ENCODE measurements at regions not wholly inside any gene's neighbourhood (a gene's known extent, or its start where the extent isn't known, plus 50 kb on each side); places are given as distances from the start of the nearest gene placed in this dataset.

DNA sequence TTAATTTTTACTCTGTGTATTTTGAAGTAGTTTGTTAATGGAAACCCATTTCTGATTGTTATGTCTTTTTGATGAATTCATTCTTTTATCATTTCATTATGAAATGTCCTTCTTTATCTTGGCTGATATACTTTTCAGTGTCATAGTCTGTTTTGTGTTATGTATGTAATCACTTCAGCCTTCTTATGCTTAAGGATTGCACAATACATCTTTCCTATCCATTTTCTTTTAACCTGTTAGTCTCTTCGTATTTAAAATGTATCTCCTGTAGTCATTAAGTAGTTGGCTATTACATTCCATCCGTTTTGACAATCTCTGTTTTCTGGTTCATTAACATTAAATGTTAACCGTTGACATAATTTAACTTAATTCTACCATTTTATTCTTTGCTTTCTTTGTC is 344.6 kb upstream of the CTNND2 start:
- H3K27ac ChIP-seq: no peak overlapping the region
- H3K27me3 ChIP-seq (replicated peaks in 1 of 7): no peaks in the 10 kb centered on the region
- H3K4me1 ChIP-seq: no peaks in the 10 kb centered on the region
- no peak for TF ChIP-seq POLR2A (IDR thresholded peaks at IDR 0.05)
- TF ChIP-seq, protein P1, sequence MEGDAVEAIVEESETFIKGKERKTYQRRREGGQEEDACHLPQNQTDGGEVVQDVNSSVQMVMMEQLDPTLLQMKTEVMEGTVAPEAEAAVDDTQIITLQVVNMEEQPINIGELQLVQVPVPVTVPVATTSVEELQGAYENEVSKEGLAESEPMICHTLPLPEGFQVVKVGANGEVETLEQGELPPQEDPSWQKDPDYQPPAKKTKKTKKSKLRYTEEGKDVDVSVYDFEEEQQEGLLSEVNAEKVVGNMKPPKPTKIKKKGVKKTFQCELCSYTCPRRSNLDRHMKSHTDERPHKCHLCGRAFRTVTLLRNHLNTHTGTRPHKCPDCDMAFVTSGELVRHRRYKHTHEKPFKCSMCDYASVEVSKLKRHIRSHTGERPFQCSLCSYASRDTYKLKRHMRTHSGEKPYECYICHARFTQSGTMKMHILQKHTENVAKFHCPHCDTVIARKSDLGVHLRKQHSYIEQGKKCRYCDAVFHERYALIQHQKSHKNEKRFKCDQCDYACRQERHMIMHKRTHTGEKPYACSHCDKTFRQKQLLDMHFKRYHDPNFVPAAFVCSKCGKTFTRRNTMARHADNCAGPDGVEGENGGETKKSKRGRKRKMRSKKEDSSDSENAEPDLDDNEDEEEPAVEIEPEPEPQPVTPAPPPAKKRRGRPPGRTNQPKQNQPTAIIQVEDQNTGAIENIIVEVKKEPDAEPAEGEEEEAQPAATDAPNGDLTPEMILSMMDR (IDR thresholded peaks at IDR 0.05 in 8 of 11, conservative IDR thresholded peaks at IDR 0.05 in 3 of 11): no peak
- TF ChIP-seq POLR2AphosphoS5 (IDR thresholded peaks at IDR 0.05): no peak
- H3K36me3 ChIP-seq: no peaks in the 10 kb centered on the region
- intact Hi-C loops (cut with DNase I; ENCODE audit: low total_unique reads): no loop called here
- no peak for DNase-seq
- H3K9me3 ChIP-seq: peaks cover 0 to 16% (median 2%) of the 10 kb centered on the region in 8 donors
- WGBS, 5 donors: 73 to 89% (median 83%) methylated on average over 3 of the region's 3 CpGs
- H3K4me3 ChIP-seq: no peak overlapping the region

DNA sequence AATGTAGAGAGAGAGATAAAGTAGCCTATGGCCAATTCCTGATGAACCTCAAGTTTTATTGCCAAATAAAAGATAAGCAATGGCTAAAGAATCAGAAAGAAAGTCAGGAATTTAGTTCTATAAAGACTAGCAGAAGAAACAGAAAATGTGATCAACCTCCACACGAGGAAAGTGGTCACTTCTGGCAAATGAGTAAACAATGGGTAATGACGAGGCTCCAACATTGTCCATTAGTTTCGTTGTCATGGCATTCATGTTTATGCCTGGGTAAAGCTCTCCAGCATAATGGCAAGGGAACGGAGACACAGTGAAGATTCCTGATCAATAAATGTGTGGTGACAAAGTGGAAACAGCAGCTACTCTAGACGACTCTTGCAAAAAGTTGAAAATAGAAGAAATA is 341.8 kb upstream of the CTNND2 start:
- Histone ChIP-seq H3K27ac (no peak overlapping the region), H3K27me3 (replicated peaks in 1 of 7) (no peaks in the 10 kb centered on the region), H3K4me3 (no peak overlapping the region), H3K9me3 (peaks cover 0 to 14% (median 0%) of the 10 kb centered on the region in 8 donors), H3K36me3 (no peaks in the 10 kb centered on the region), H3K4me1 (no peaks in the 10 kb centered on the region)
- TF ChIP-seq POLR2AphosphoS5 (IDR thresholded peaks at IDR 0.05) (no peak), POLR2A (IDR thresholded peaks at IDR 0.05) (no peak)
- TF ChIP-seq, protein P1 (IDR thresholded peaks at IDR 0.05 in 8 of 11, conservative IDR thresholded peaks at IDR 0.05 in 3 of 11): no peak
- intact Hi-C loops (cut with DNase I; ENCODE audit: low total_unique reads): no loop called here
- DNase-seq: no peak
- 73 to 83% (median 77%) methylated on average over 5 of the region's 5 CpGs for WGBS, 5 donors

DNA sequence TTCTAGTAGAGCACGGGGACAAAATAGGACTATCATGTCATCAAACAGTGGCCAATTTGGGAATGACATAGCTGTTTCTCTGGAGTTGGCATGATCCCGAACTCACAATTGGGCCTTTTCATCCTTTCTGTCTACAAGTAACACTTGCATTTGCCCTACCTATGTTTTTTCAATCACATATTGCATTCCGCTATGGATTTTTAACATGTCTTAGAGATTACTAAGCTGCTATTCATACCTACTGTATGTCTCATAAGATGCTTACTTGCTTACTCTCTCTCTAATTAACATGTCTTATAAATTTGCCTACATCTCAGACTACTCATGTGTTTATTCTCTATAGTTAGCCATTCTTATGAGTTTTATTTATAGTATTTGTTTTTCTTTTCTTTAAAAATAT is 341.2 kb upstream of the CTNND2 start:
- TF ChIP-seq, protein P1 (IDR thresholded peaks at IDR 0.05 in 8 of 11, conservative IDR thresholded peaks at IDR 0.05 in 3 of 11): no peak
- TF ChIP-seq POLR2AphosphoS5 (IDR thresholded peaks at IDR 0.05): no peak
- TF ChIP-seq POLR2A (IDR thresholded peaks at IDR 0.05): no peak
- no peaks in the 10 kb centered on the region for H3K36me3 ChIP-seq
- peaks cover 0 to 14% (median 0%) of the 10 kb centered on the region in 8 donors for H3K9me3 ChIP-seq
- H3K27me3 ChIP-seq (replicated peaks in 1 of 7): no peaks in the 10 kb centered on the region
- intact Hi-C loops (cut with DNase I; ENCODE audit: low total_unique reads): no loop called here
- 90 to 97% (median 92%) methylated on average over 3 of the region's 3 CpGs for WGBS, 5 donors
- no peaks in the 10 kb centered on the region for H3K4me1 ChIP-seq
- DNase-seq: no peak
- H3K4me3 ChIP-seq: no peak overlapping the region
- no peak overlapping the region for H3K27ac ChIP-seq

DNA sequence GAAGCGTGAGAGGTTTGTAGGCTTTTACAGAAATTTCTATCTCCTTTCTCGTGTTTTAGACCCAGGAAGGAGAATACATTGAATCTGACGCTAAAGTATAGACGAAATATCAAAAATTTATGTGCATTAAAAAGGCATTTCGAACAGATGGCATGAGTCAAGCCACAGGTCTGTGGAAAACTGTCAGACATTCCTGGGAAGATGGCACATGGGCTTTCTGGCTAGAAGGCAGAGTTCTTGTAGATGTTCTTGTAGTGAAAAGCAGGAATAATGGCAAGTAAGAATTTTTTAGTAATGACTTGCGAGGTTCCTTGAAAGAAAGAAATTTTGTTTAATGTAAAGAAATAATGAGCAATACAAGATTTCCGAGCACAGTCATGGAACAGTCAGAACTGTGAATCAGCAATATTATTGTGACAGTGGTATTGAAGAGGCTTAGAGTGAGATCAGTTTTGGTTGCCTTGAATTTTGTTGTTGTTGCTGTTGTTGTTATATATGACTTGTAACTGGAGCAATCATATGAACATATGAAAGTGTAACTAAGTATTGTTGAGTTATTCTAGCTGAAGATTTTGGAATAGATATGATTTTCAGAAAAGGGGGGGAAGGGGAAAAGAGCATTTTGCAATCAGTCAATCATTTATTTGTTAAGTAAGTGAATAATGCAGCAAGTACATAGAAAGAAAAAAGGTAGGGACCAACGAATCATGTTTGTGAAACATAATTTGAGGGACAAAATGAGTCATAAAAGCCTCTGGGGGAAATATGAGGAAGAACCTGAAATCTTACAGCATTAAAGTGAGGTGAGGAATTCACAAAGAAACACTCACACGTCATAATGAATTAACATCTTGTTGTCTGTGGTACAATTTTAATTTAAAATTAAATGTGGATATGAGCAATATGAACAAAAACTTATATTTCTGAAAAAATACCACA is 339.0 kb upstream of the CTNND2 start:
- Histone ChIP-seq H3K27ac (no peak overlapping the region), H3K27me3 (replicated peaks in 1 of 7) (no peaks in the 10 kb centered on the region), H3K4me1 (no peaks in the 10 kb centered on the region), H3K9me3 (peaks cover 0 to 8% (median 0%) of the 10 kb centered on the region in 8 donors), H3K4me3 (no peak overlapping the region), H3K36me3 (no peaks in the 10 kb centered on the region)
- no peak for DNase-seq
- 74 to 82% (median 76%) methylated on average over 9 of the region's 9 CpGs for WGBS, 5 donors
- TF ChIP-seq POLR2A (IDR thresholded peaks at IDR 0.05): no peak
- no peak for TF ChIP-seq POLR2AphosphoS5 (IDR thresholded peaks at IDR 0.05)
- TF ChIP-seq, protein P1 (IDR thresholded peaks at IDR 0.05 in 8 of 11, conservative IDR thresholded peaks at IDR 0.05 in 3 of 11): no peak
- intact Hi-C loops (cut with DNase I; ENCODE audit: low total_unique reads): no loop called here
